Testis (tissue), 2 donors: ENCODE measurements at regions not wholly inside any gene's neighbourhood (a gene's known extent, or its start where the extent isn't known, plus 50 kb on each side); places are given as distances from the start of the nearest gene placed in this dataset.

Source experiments
- POLR2A ChIP-seq: fragments of 450-650 bp; IDR thresholded peaks from one replicate; pipeline ENCODE4 v1.6.1; 2017; ENCODE audit warnings: antibody characterized with exemption, mild to moderate bottlenecking, moderate library complexity
- TF ChIP-seq, protein P1 (sequence below), 3 experiments: fragments of 450-650 bp in 2 of 3; fragments of 200-600 bp in 1 of 3; sonication (generic) in 1 of 3; IDR thresholded peaks; one replicate each; pipeline ENCODE4 v1.5.1; 2016 to 2019; ENCODE audit warnings: antibody characterized with exemption in 3 of 3, mild to moderate bottlenecking in 2 of 3, moderate library complexity in 1 of 3

DNA sequence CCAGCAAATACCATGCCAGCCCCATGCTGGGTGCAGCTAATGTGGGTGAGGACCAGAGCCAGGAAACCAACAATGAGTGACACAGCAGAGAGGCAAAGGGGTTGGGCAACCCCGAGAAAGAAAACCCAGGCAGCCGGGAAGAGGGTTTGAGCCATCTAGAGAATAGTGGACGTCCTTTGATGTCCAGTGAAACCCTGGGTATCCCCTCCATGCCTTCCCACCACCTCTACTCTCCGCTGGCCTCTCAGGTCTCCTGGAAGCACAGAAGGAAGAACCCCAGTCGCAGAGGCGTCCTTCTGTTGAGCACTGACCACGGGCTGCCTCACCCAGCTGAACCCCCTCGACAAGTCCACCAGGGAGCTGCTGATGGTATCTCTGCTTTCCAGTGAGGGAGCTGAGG lies 657.4 kb upstream of the ID2 start:
- TF ChIP-seq, protein P1, sequence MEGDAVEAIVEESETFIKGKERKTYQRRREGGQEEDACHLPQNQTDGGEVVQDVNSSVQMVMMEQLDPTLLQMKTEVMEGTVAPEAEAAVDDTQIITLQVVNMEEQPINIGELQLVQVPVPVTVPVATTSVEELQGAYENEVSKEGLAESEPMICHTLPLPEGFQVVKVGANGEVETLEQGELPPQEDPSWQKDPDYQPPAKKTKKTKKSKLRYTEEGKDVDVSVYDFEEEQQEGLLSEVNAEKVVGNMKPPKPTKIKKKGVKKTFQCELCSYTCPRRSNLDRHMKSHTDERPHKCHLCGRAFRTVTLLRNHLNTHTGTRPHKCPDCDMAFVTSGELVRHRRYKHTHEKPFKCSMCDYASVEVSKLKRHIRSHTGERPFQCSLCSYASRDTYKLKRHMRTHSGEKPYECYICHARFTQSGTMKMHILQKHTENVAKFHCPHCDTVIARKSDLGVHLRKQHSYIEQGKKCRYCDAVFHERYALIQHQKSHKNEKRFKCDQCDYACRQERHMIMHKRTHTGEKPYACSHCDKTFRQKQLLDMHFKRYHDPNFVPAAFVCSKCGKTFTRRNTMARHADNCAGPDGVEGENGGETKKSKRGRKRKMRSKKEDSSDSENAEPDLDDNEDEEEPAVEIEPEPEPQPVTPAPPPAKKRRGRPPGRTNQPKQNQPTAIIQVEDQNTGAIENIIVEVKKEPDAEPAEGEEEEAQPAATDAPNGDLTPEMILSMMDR (IDR thresholded peaks at IDR 0.05): no peak
- TF ChIP-seq POLR2A: no peak
